ENCODE measurements at regions not wholly inside any gene's neighbourhood (a gene's known extent, or its start where the extent isn't known, plus 50 kb on each side); places are given as distances from the start of the nearest gene placed in this dataset.

- no peak for DNase-seq
Measured at GRCh38 chr18:40011201-40011600, 1943.8 kb upstream of the PIK3C3 start.

- DNase-seq, result peak; percentile 1
Measured at GRCh38 chr18:40006634-40007033, 1948.4 kb upstream of the PIK3C3 start.

- DNase-seq, result no peak
Measured at GRCh38 chr18:40004246-40004645, 1950.8 kb upstream of the PIK3C3 start.

- DNase-seq, result no peak
Measured at GRCh38 chr18:39998317-39998716, 1956.7 kb upstream of the PIK3C3 start.

- DNase-seq, result no peak
Measured at GRCh38 chr18:39994498-39994897, 1960.5 kb upstream of the PIK3C3 start.

GRCh38 chr18:39991696-39992265 is 1963.3 kb upstream of the PIK3C3 start:
- DNase-seq, result peak; percentile 24

- no peak for DNase-seq
Measured at GRCh38 chr18:39990540-39990939, 1964.5 kb upstream of the PIK3C3 start.

GRCh38 chr18:39976771-39977170 is 1978.3 kb upstream of the PIK3C3 start:
- no peak for DNase-seq

- no peak for DNase-seq
Measured at GRCh38 chr18:39972521-39972920, 1982.5 kb upstream of the PIK3C3 start.

GRCh38 chr18:39969803-39970494 is 1985.1 kb upstream of the PIK3C3 start:
- DNase-seq, result no peak

- no peak for DNase-seq
Measured at GRCh38 chr18:39966275-39966674, 1988.8 kb upstream of the PIK3C3 start.

GRCh38 chr18:39962546-39962945 is 1992.5 kb upstream of the PIK3C3 start:
- no peak for DNase-seq

- DNase-seq, result no peak
Measured at GRCh38 chr18:39960550-39960949, 1994.5 kb upstream of the PIK3C3 start.

- DNase-seq, result no peak
Measured at GRCh38 chr18:39959839-39960238, 1995.2 kb upstream of the PIK3C3 start.

GRCh38 chr18:39958876-39959275 is 1996.2 kb upstream of the PIK3C3 start:
- no peak for DNase-seq

- no peak for DNase-seq
Measured at GRCh38 chr18:39952816-39953215, 2002.2 kb upstream of the PIK3C3 start.

GRCh38 chr18:39951142-39951720 is 2003.8 kb upstream of the PIK3C3 start:
- DNase-seq, result no peak

- no peak for DNase-seq
Measured at GRCh38 chr18:39946623-39947061, 2008.4 kb upstream of the PIK3C3 start.

GRCh38 chr18:39945076-39945475 is 2010.0 kb upstream of the PIK3C3 start:
- no peak for DNase-seq

GRCh38 chr18:39942702-39943101 is 2012.3 kb upstream of the PIK3C3 start:
- DNase-seq, result no peak

GRCh38 chr18:39938676-39939608 is 2016.1 kb upstream of the PIK3C3 start:
- no peak for DNase-seq

- no peak for DNase-seq
Measured at GRCh38 chr18:39935598-39935997, 2019.4 kb upstream of the PIK3C3 start.

- DNase-seq, result no peak
Measured at GRCh38 chr18:39918847-39919246, 2036.2 kb upstream of the PIK3C3 start.
